OCI-LY7 (cell line): ENCODE measurements at regions not wholly inside any gene's neighbourhood (a gene's known extent, or its start where the extent isn't known, plus 50 kb on each side); places are given as distances from the start of the nearest gene placed in this dataset.

Source experiments
- BruUV-seq: library from RNA; stranded (reverse); fragments of 400-500 nt; replicated peaks from 2 replicates; lab custom pipeline; 2021; lab: Mats Ljungman, UMichigan
- CTCF ChIA-PET: fragments of 300-600 bp; sonication (Branson Sonifier 250); formaldehyde crosslinking; loops from one replicate; lab custom pipeline; 2022; ENCODE audit warnings: antibody characterized with exemption; ENCODE audit not compliant: unreplicated experiment; lab: Charles Lee
- POLR2A ChIA-PET: fragments of 300-600 bp; sonication (Branson Sonifier 250); formaldehyde crosslinking; loops from one replicate; lab custom pipeline; 2022; ENCODE audit warnings: antibody characterized with exemption; lab: Charles Lee
- DNase-seq: peaks from one replicate; pipeline ENCODE4 v3.0.0-alpha.2; 2015; ENCODE audit warnings: low spot score
- H2AFZ ChIP-seq: fragments of 200-600 bp; sonication (generic), shearing (Covaris generic); 2 replicates; pipeline ENCODE4 v1.6.1; 2014; ENCODE audit warnings: mild to moderate bottlenecking, antibody characterized with exemption, low read length, moderate library complexity
- H3K27ac ChIP-seq: fragments of 200-600 bp; sonication (generic); 2 replicates; pipeline ENCODE4 v1.5.1; 2014; ENCODE audit warnings: mixed run types, low read depth, mild to moderate bottlenecking, moderate library complexity, low read length, inconsistent platforms; ENCODE audit not compliant: poor library complexity, severe bottlenecking
- H3K36me3 ChIP-seq: fragments of 200-600 bp; sonication (generic); 2 replicates; pipeline ENCODE4 v1.6.1; 2014; ENCODE audit warnings: mild to moderate bottlenecking, antibody characterized with exemption, low read length, moderate library complexity, mixed read lengths; ENCODE audit not compliant: insufficient read depth
- H3K4me1 ChIP-seq: fragments of 200-600 bp; sonication (generic); 2 replicates; pipeline ENCODE4 v1.5.1; 2014; ENCODE audit warnings: mild to moderate bottlenecking, low read length; ENCODE audit not compliant: insufficient read depth, poor library complexity, severe bottlenecking
- H3K4me2 ChIP-seq: fragments of 200-600 bp; sonication (generic); 2 replicates; pipeline ENCODE4 v1.6.1; 2014; ENCODE audit warnings: mild to moderate bottlenecking, low read length
- H3K4me3 ChIP-seq: fragments of 200-600 bp; sonication (generic); 2 replicates; pipeline ENCODE4 v1.5.1; 2014; ENCODE audit warnings: mild to moderate bottlenecking, low read depth, low read length; ENCODE audit not compliant: poor library complexity, severe bottlenecking
- H3K79me2 ChIP-seq: fragments of 200-600 bp; sonication (generic); 2 replicates; pipeline ENCODE4 v1.6.1; 2016; ENCODE audit warnings: low read depth, mild to moderate bottlenecking, low read length, moderate library complexity, mixed read lengths; ENCODE audit not compliant: insufficient read depth
- H3K9me2 ChIP-seq: fragments of 200-600 bp; sonication (generic); 2 replicates; pipeline ENCODE4 v1.6.1; 2016; ENCODE audit warnings: mild to moderate bottlenecking, low read length, mixed read lengths; ENCODE audit not compliant: insufficient read depth
- H3K9me3 ChIP-seq: fragments of 200-600 bp; sonication (generic); 2 replicates; pipeline ENCODE4 v1.6.1; 2014; ENCODE audit warnings: mild to moderate bottlenecking, mixed run types, low read length, mixed read lengths
- H4K20me1 ChIP-seq: fragments of 200-600 bp; sonication (generic); 2 replicates; pipeline ENCODE4 v1.6.1; 2014; ENCODE audit warnings: mild to moderate bottlenecking, antibody characterized with exemption, low read length, moderate library complexity, mixed read lengths; ENCODE audit not compliant: insufficient read depth
- EZH2phosphoT487 ChIP-seq: fragments of 200-600 bp; sonication (generic); IDR thresholded peaks from 2 replicates; pipeline ENCODE4 v1.6.1; 2018; ENCODE audit warnings: low read depth, borderline replicate concordance, mild to moderate bottlenecking, mixed run types, antibody characterized with exemption, low read length, moderate library complexity, mixed read lengths
- intact Hi-C: fragments of 100-400 bp; cut with micrococcal nuclease; formaldehyde crosslinking; loops from one replicate; pipeline ENCODE4 v1.10.0; 2022; ENCODE audit not compliant: unreplicated experiment
- TF ChIP-seq, protein P1 (sequence below): fragments of 200-600 bp; sonication (generic); conservative IDR thresholded peaks from 2 replicates; pipeline ENCODE4 v1.5.1; 2014; ENCODE audit warnings: mild to moderate bottlenecking, antibody characterized with exemption, low read length, moderate library complexity, mixed read lengths

DNA sequence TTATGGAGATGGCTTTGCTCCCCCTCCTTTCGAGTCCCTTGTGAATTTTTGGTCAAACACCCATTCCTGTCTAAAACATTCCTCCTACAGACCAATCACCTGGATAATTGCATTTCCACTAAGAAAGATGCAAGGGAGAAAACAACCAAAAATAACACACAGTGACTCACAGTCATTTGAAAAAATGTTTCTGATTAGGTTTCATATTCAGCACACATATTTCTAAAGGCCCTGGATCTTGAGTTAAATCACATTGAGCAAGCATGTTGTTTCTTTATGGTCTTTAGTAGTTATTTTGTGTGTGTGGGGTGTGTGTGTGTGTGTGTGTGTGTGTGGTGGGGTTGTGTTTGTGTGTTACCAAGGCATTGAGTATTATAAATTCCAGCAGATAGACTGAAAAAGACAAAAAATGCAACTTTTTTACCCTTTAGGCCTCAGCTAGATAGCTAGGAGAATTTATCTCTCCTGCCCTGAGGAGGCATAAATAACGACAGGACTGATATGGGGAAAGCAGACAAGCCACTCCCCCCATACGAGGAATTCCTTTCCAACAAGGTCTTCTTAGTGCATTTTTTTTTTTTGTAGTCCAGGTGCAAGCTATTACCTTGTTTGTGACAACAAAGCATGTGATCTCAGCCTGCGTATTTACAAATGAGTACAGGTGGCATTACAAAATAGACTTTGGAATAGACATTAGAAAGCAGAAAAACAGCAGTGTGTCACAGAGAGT, 265.4 kb upstream of the ADGRL3 start:
- DNase-seq, result no peak
- BruUV-seq, result no TSS peak
- intact Hi-C loops, result no loop called here
- Histone ChIP-seq H3K9me2 (no peaks in the 10 kb centered on the region), H3K4me1 (no peaks in the 10 kb centered on the region), H3K36me3 (no peaks in the 10 kb centered on the region), H4K20me1 (no peaks in the 10 kb centered on the region), H3K4me2 (no peak overlapping the region), H3K4me3 (no peak overlapping the region), H2AFZ (no peak overlapping the region), H3K79me2 (no peaks in the 10 kb centered on the region), H3K27ac (no peak overlapping the region), H3K9me3 (no peaks in the 10 kb centered on the region)
- POLR2A ChIA-PET, result no interaction called here
- TF ChIP-seq EZH2phosphoT487, result no peak
- TF ChIP-seq, protein P1, sequence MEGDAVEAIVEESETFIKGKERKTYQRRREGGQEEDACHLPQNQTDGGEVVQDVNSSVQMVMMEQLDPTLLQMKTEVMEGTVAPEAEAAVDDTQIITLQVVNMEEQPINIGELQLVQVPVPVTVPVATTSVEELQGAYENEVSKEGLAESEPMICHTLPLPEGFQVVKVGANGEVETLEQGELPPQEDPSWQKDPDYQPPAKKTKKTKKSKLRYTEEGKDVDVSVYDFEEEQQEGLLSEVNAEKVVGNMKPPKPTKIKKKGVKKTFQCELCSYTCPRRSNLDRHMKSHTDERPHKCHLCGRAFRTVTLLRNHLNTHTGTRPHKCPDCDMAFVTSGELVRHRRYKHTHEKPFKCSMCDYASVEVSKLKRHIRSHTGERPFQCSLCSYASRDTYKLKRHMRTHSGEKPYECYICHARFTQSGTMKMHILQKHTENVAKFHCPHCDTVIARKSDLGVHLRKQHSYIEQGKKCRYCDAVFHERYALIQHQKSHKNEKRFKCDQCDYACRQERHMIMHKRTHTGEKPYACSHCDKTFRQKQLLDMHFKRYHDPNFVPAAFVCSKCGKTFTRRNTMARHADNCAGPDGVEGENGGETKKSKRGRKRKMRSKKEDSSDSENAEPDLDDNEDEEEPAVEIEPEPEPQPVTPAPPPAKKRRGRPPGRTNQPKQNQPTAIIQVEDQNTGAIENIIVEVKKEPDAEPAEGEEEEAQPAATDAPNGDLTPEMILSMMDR, result no peak
- CTCF ChIA-PET, result no interaction called here

DNA sequence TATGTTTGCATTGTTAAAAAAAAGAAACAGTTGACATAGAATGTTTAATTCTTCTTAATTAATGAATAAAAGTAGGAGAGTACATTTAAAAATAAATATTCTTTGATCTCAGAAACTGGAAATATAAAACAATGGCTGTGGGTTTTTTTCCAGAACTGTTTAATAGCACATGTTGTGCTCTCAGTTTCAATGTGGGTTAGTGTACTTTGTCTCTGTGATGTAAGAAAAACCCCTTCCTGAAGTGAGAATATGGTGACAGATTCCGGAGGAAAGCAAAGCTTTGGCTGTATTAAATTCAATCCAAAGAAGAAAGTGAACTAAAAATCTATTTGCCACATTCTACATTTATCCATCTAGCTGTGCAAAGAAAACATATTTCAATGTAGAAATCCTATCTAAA, 261.9 kb upstream of the ADGRL3 start:
- no peaks in the 10 kb centered on the region for H3K36me3 ChIP-seq
- CTCF ChIA-PET, result no interaction called here
- no peaks in the 10 kb centered on the region for H3K4me1 ChIP-seq
- H3K79me2 ChIP-seq, result no peaks in the 10 kb centered on the region
- no peaks in the 10 kb centered on the region for H3K9me2 ChIP-seq
- no peaks in the 10 kb centered on the region for H3K9me3 ChIP-seq
- H3K4me3 ChIP-seq, result no peak overlapping the region
- H4K20me1 ChIP-seq, result no peaks in the 10 kb centered on the region
- H2AFZ ChIP-seq, result no peak overlapping the region
- POLR2A ChIA-PET, result interaction anchor here (1.0 kb wide), 1 partner anchor 18 kb away, joined by 3 read pairs; no protein-coding TSS in a partner anchor
- intact Hi-C loops, result no loop called here
- TF ChIP-seq, protein P1, result no peak
- TF ChIP-seq EZH2phosphoT487, result no peak
- no peak for DNase-seq
- no TSS peak for BruUV-seq
- no peak overlapping the region for H3K27ac ChIP-seq
- H3K4me2 ChIP-seq, result no peak overlapping the region

DNA sequence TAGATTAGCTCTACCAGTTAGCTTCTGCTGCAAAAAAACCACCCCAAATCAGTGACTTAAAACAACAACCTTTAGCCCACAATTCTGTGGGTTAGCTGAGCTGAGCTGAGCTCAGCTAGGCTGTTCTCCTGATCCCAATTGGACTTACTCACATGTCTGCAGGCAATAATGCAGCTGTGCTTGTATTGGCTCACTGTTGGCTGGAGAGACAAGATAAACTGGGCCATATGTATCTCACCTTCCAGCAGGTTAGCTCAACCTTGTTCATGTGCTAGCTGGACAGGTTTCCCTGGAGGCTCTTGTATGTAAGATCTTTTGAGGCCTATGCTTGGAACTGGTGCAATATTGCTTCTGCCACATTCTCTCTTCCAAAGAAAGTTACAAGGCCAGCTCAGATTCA, 261.5 kb upstream of the ADGRL3 start:
- ChIA-PET POLR2A (no interaction called here), CTCF (no interaction called here)
- no peak for DNase-seq
- H3K79me2 ChIP-seq, result no peaks in the 10 kb centered on the region
- no peak overlapping the region for H3K4me3 ChIP-seq
- intact Hi-C loops, result no loop called here
- H3K4me1 ChIP-seq, result no peaks in the 10 kb centered on the region
- H2AFZ ChIP-seq, result no peak overlapping the region
- no peak overlapping the region for H3K4me2 ChIP-seq
- no peaks in the 10 kb centered on the region for H3K36me3 ChIP-seq
- H3K9me3 ChIP-seq, result no peaks in the 10 kb centered on the region
- TF ChIP-seq, protein P1, result no peak
- no peak for TF ChIP-seq EZH2phosphoT487
- H4K20me1 ChIP-seq, result no peaks in the 10 kb centered on the region
- H3K27ac ChIP-seq, result no peak overlapping the region
- BruUV-seq, result no TSS peak
- H3K9me2 ChIP-seq, result no peaks in the 10 kb centered on the region
